ENCODE measurements at regions not wholly inside any gene's neighbourhood (a gene's known extent, or its start where the extent isn't known, plus 50 kb on each side); places are given as distances from the start of the nearest gene placed in this dataset.
"Not testable (repeated sequence)": the region's sequence is repeated elsewhere in the genome, so short reads cannot be mapped to it uniquely, and the experiment has no call there.

GRCh38 chr6:74598462-74599393 lies 607.1 kb downstream of the COL12A1 start:
- CTCF ChIA-PET: no interaction called here
- Mint-ChIP-seq H3K27ac (no peak overlapping the region), H3K4me3 (no peak overlapping the region)

GRCh38 chr6:74597840-74598239 lies 608.0 kb downstream of the COL12A1 start:
- ChIA-PET POLR2A (no interaction called here), CTCF (no interaction called here)
- no peak for DNase-seq
- Mint-ChIP-seq H3K36me3 (ENCODE audit: low read depth) (no peaks in the 10 kb centered on the region), H3K9me3 (no peaks in the 10 kb centered on the region), H3K4me3 (no peak overlapping the region), H3K27ac (no peak overlapping the region), H3K4me1 (peaks cover 2% of the 10 kb centered on the region), H3K27me3 (no peaks in the 10 kb centered on the region)

More at GRCh38 chr6:74598462-74599393, 607.1 kb downstream of the COL12A1 start:
- DNase-seq: no peak
- Mint-ChIP-seq H3K4me1 (peaks cover 2% of the 10 kb centered on the region), H3K27me3 (no peaks in the 10 kb centered on the region), H3K9me3 (no peaks in the 10 kb centered on the region), H3K36me3 (ENCODE audit: low read depth) (no peaks in the 10 kb centered on the region)
- POLR2A ChIA-PET: no interaction called here

- no peaks in the 10 kb centered on the region for H3K9me3 Mint-ChIP-seq
- ChIA-PET CTCF (no interaction called here), POLR2A (no interaction called here)
- H3K36me3 Mint-ChIP-seq (ENCODE audit: low read depth): no peaks in the 10 kb centered on the region
- DNase-seq: no peak
- peaks cover 2% of the 10 kb centered on the region for H3K4me1 Mint-ChIP-seq
- no peak overlapping the region for H3K27ac Mint-ChIP-seq
- no peaks in the 10 kb centered on the region for H3K27me3 Mint-ChIP-seq
- no peak overlapping the region for H3K4me3 Mint-ChIP-seq
These were observed 608.6 kb downstream of the COL12A1 start for GRCh38 chr6:74597266-74597665.

GRCh38 chr6:74596588-74596987 lies 609.3 kb downstream of the COL12A1 start:
- Mint-ChIP-seq H3K27ac (no peak overlapping the region), H3K4me1 (peaks cover 2% of the 10 kb centered on the region), H3K27me3 (no peaks in the 10 kb centered on the region), H3K9me3 (no peaks in the 10 kb centered on the region), H3K36me3 (ENCODE audit: low read depth) (no peaks in the 10 kb centered on the region), H3K4me3 (no peak overlapping the region)
- ChIA-PET POLR2A (no interaction called here), CTCF (no interaction called here)
- no peak for DNase-seq

GRCh38 chr6:74594350-74594749 lies 611.5 kb downstream of the COL12A1 start:
- CTCF ChIA-PET; H3K4me1 Mint-ChIP-seq; H3K27me3 Mint-ChIP-seq; DNase-seq; POLR2A ChIA-PET; H3K36me3 Mint-ChIP-seq (ENCODE audit: low read depth); H3K9me3 Mint-ChIP-seq; H3K27ac Mint-ChIP-seq; H3K4me3 Mint-ChIP-seq: not testable (repeated sequence)

GRCh38 chr6:74588094-74588832 lies 617.6 kb downstream of the COL12A1 start:
- no peaks in the 10 kb centered on the region for H3K9me3 Mint-ChIP-seq
- ChIA-PET CTCF (no interaction called here), POLR2A (no interaction called here)
- H3K27ac Mint-ChIP-seq: no peak overlapping the region
- no peaks in the 10 kb centered on the region for H3K4me1 Mint-ChIP-seq
- no peaks in the 10 kb centered on the region for H3K27me3 Mint-ChIP-seq
- no peaks in the 10 kb centered on the region for H3K36me3 Mint-ChIP-seq (ENCODE audit: low read depth)
- no peak for DNase-seq
- no peak overlapping the region for H3K4me3 Mint-ChIP-seq

- Mint-ChIP-seq H3K4me1 (no peaks in the 10 kb centered on the region), H3K4me3 (no peak overlapping the region), H3K27ac (no peak overlapping the region), H3K9me3 (no peaks in the 10 kb centered on the region), H3K27me3 (no peaks in the 10 kb centered on the region), H3K36me3 (ENCODE audit: low read depth) (no peaks in the 10 kb centered on the region)
- ChIA-PET POLR2A (no interaction called here), CTCF (no interaction called here)
- DNase-seq: no peak
These were observed 618.5 kb downstream of the COL12A1 start for GRCh38 chr6:74587386-74587785.

GRCh38 chr6:74585753-74586152 lies 620.1 kb downstream of the COL12A1 start:
- Mint-ChIP-seq H3K36me3 (ENCODE audit: low read depth) (no peaks in the 10 kb centered on the region), H3K9me3 (no peaks in the 10 kb centered on the region), H3K27ac (no peak overlapping the region), H3K4me1 (no peaks in the 10 kb centered on the region), H3K27me3 (no peaks in the 10 kb centered on the region), H3K4me3 (no peak overlapping the region)
- POLR2A ChIA-PET: no interaction called here
- CTCF ChIA-PET: no interaction called here
- no peak for DNase-seq

GRCh38 chr6:74581681-74582080 lies 624.2 kb downstream of the COL12A1 start:
- CTCF ChIA-PET: no interaction called here
- Mint-ChIP-seq H3K27ac (no peak overlapping the region), H3K4me3 (no peak overlapping the region), H3K36me3 (ENCODE audit: low read depth) (no peaks in the 10 kb centered on the region), H3K9me3 (no peaks in the 10 kb centered on the region), H3K4me1 (no peaks in the 10 kb centered on the region), H3K27me3 (no peaks in the 10 kb centered on the region)
- POLR2A ChIA-PET: no interaction called here
- no peak for DNase-seq

- H3K4me1 Mint-ChIP-seq: no peaks in the 10 kb centered on the region
- H3K27ac Mint-ChIP-seq: no peak overlapping the region
- H3K4me3 Mint-ChIP-seq: no peak overlapping the region
- DNase-seq: no peak
- no peaks in the 10 kb centered on the region for H3K27me3 Mint-ChIP-seq
- H3K9me3 Mint-ChIP-seq: no peaks in the 10 kb centered on the region
- POLR2A ChIA-PET: no interaction called here
- H3K36me3 Mint-ChIP-seq (ENCODE audit: low read depth): no peaks in the 10 kb centered on the region
- CTCF ChIA-PET: no interaction called here
These were observed 626.1 kb downstream of the COL12A1 start for GRCh38 chr6:74579794-74580193.

GRCh38 chr6:74579047-74579446 lies 626.8 kb downstream of the COL12A1 start:
- POLR2A ChIA-PET: no interaction called here
- H3K27me3 Mint-ChIP-seq: no peaks in the 10 kb centered on the region
- H3K4me1 Mint-ChIP-seq: no peaks in the 10 kb centered on the region
- no peak for DNase-seq
- H3K36me3 Mint-ChIP-seq (ENCODE audit: low read depth): no peaks in the 10 kb centered on the region
- H3K27ac Mint-ChIP-seq: no peak overlapping the region
- no peak overlapping the region for H3K4me3 Mint-ChIP-seq
- H3K9me3 Mint-ChIP-seq: no peaks in the 10 kb centered on the region
- CTCF ChIA-PET: no interaction called here

GRCh38 chr6:74578339-74578738 lies 627.5 kb downstream of the COL12A1 start:
- Mint-ChIP-seq H3K36me3 (ENCODE audit: low read depth) (no peaks in the 10 kb centered on the region), H3K4me1 (no peaks in the 10 kb centered on the region), H3K4me3 (no peak overlapping the region), H3K27me3 (no peaks in the 10 kb centered on the region), H3K9me3 (no peaks in the 10 kb centered on the region), H3K27ac (no peak overlapping the region)
- CTCF ChIA-PET: no interaction called here
- DNase-seq: no peak
- POLR2A ChIA-PET: no interaction called here

- CTCF ChIA-PET: no interaction called here
- Mint-ChIP-seq H3K4me3 (no peak overlapping the region), H3K4me1 (no peaks in the 10 kb centered on the region), H3K36me3 (ENCODE audit: low read depth) (no peaks in the 10 kb centered on the region), H3K27ac (no peak overlapping the region), H3K9me3 (no peaks in the 10 kb centered on the region), H3K27me3 (no peaks in the 10 kb centered on the region)
- no peak for DNase-seq
- POLR2A ChIA-PET: no interaction called here
These were observed 628.2 kb downstream of the COL12A1 start for GRCh38 chr6:74577619-74578018.

GRCh38 chr6:74574794-74575193 lies 631.1 kb downstream of the COL12A1 start:
- Mint-ChIP-seq H3K9me3 (no peaks in the 10 kb centered on the region), H3K27ac (no peak overlapping the region), H3K4me1 (no peaks in the 10 kb centered on the region), H3K4me3 (no peak overlapping the region), H3K36me3 (ENCODE audit: low read depth) (no peaks in the 10 kb centered on the region), H3K27me3 (no peaks in the 10 kb centered on the region)
- POLR2A ChIA-PET: no interaction called here
- CTCF ChIA-PET: no interaction called here
- DNase-seq: no peak

All from activated CD4-positive, alpha-beta memory T cell treated with anti-CD3 and anti-CD28 coated beads, Interleukin-2, amount 10 ng/mL, durations not matched to agents 7 days and 5 days (primary cell).